Spleen (tissue), 7 donors: ENCODE measurements at regions not wholly inside any gene's neighbourhood (a gene's known extent, or its start where the extent isn't known, plus 50 kb on each side); places are given as distances from the start of the nearest gene placed in this dataset.

Experiments
- CTCF ChIP-seq, 11 experiments: fragments of 200-600 bp in 7 of 11; fragments of 450-650 bp in 4 of 11; sonication (generic) in 4 of 11; IDR thresholded peaks in 8 of 11; conservative IDR thresholded peaks in 3 of 11; 1 replicate in 7 of 11; 2 replicates in 4 of 11; pipeline versions ENCODE4 v1.4.0 to v1.8.0; 2016 to 2021; ENCODE audit warnings: antibody characterized with exemption in 11 of 11, inconsistent platforms in 4 of 11, mild to moderate bottlenecking in 1 of 11
- POLR2AphosphoS5 ChIP-seq, 3 donors: sonication (generic); formaldehyde crosslinking; IDR thresholded peaks; one replicate each; pipeline ENCODE4 v1.5.1; 2017; ENCODE audit warnings: antibody characterized with exemption in 3 of 3
- donor health status: DM: no; HTN: no; CAD: no; lungs with moderate emphysema.
- donor health status: DM: no; HTN: no; CAD: no.
- donor health status: DM: no; HTN: no; CAD: no.

GRCh38 chr15:31480356-31481025 is 153.9 kb downstream of the KLF13 start:
- TF ChIP-seq CTCF (IDR thresholded peaks at IDR 0.05 in 8 of 11, conservative IDR thresholded peaks at IDR 0.05 in 3 of 11) (no peak), POLR2AphosphoS5 (IDR thresholded peaks at IDR 0.05) (no peak)
